Fibroblast of the aortic adventitia (primary cell): ENCODE measurements at regions not wholly inside any gene's neighbourhood (a gene's known extent, or its start where the extent isn't known, plus 50 kb on each side); places are given as distances from the start of the nearest gene placed in this dataset.
"Not testable (repeated sequence)": the region's sequence is repeated elsewhere in the genome, so short reads cannot be mapped to it uniquely, and the experiment has no call there.

Experiments
- DNase-seq: peaks from one replicate; pipeline ENCODE4 v3.0.0-alpha.2; 2010; ENCODE audit warnings: low read depth
- H3K4me3 ChIP-seq: 2 replicates; pipeline ENCODE4 v1.5.1; 2011; ENCODE audit warnings: low read depth, mild to moderate bottlenecking, control low read depth, low read length, moderate library complexity
- CTCF ChIP-seq: IDR thresholded peaks from 2 replicates; pipeline ENCODE4 v1.5.1; 2011; ENCODE audit warnings: mild to moderate bottlenecking, low read length, control low read depth, inconsistent platforms; ENCODE audit not compliant: insufficient read depth

- H3K4me3 ChIP-seq, result no peak overlapping the region
- no peak for TF ChIP-seq CTCF
- DNase-seq, result no peak
These were observed 403.6 kb upstream of the PBX1 start for GRCh38 chr1:164155347-164155746.

- no peak for DNase-seq
- H3K4me3 ChIP-seq, result no peak overlapping the region
- no peak for TF ChIP-seq CTCF
These were observed 395.6 kb upstream of the PBX1 start for GRCh38 chr1:164163289-164163849.

GRCh38 chr1:164165466-164165865 lies 393.5 kb upstream of the PBX1 start:
- DNase-seq, result no peak
- TF ChIP-seq CTCF, result no peak
- H3K4me3 ChIP-seq, result no peak overlapping the region

GRCh38 chr1:164166454-164166853 lies 392.5 kb upstream of the PBX1 start:
- H3K4me3 ChIP-seq, result not testable (repeated sequence)
- peak; percentile 54 for DNase-seq
- TF ChIP-seq CTCF, result peak; percentile 58

GRCh38 chr1:164177118-164177517 lies 381.9 kb upstream of the PBX1 start:
- DNase-seq, result no peak
- no peak for TF ChIP-seq CTCF
- no peak overlapping the region for H3K4me3 ChIP-seq

GRCh38 chr1:164180824-164181223 lies 378.2 kb upstream of the PBX1 start:
- TF ChIP-seq CTCF, result no peak
- no peak overlapping the region for H3K4me3 ChIP-seq
- DNase-seq, result no peak
